GM12878 (cell line): ENCODE measurements at regions not wholly inside any gene's neighbourhood (a gene's known extent, or its start where the extent isn't known, plus 50 kb on each side); places are given as distances from the start of the nearest gene placed in this dataset.

Source experiments
- ATAC-seq: fragments of 200-7000 bp; cut with Tn5 transposase; 3 replicates; pipeline ENCODE4 v1.9.1; 2020; ENCODE audit warnings: mild to moderate bottlenecking, moderate library complexity
- BruUV-seq: library from RNA; stranded (reverse); fragments of 400-500 nt; replicated peaks from 2 replicates; lab custom pipeline; 2021; lab: Mats Ljungman, UMichigan
- CTCF ChIA-PET: fragments of 300-600 bp; sonication (Branson Sonifier 250); formaldehyde crosslinking; extraction: SDS; loops from one replicate; lab custom pipeline; 2021; ENCODE audit warnings: inconsistent platforms; lab: Yijun Ruan, JAX
- POLR2A ChIA-PET: fragments of 350-600 bp; formaldehyde crosslinking; extraction: SDS; loops from one replicate; lab custom pipeline; 2021; ENCODE audit warnings: inconsistent platforms; lab: Charles Lee
- RAD21 ChIA-PET: fragments of 300-600 bp; sonication (Branson Sonifier 250); formaldehyde crosslinking; loops from one replicate; lab custom pipeline; 2023; ENCODE audit warnings: antibody characterized with exemption; ENCODE audit not compliant: unreplicated experiment; lab: Charles Lee
- SMC1A ChIA-PET: fragments of 300-600 bp; sonication (Branson Sonifier 250); formaldehyde crosslinking; loops from one replicate; lab custom pipeline; 2023; ENCODE audit not compliant: unreplicated experiment, uncharacterized antibody; lab: Charles Lee
- DNase-seq: peaks from one replicate; pipeline ENCODE4 v3.0.0-alpha.2; 2011; ENCODE audit warnings: low read depth, low spot score
- FAIRE-seq: peaks from 3 replicates; lab custom pipeline; 2011; peaks lifted over from hg19 to GRCh38; lab: Jason Lieb, UNC
- H2AFZ ChIP-seq: 2 replicates; pipeline ENCODE4 v1.6.0; 2011; ENCODE audit warnings: low read depth, low read length, control low read depth; ENCODE audit not compliant: control insufficient read depth
- H3K27ac ChIP-seq: 2 replicates; pipeline ENCODE4 v1.5.1; 2011; ENCODE audit warnings: control low read depth; ENCODE audit not compliant: control insufficient read depth, insufficient read depth
- H3K27me3 ChIP-seq, 2 experiments: replicated peaks in 1 of 2; 2 replicates each; pipeline versions ENCODE4 v1.6.0 to v1.6.1; 2011; ENCODE audit warnings: low read length in 1 of 2; ENCODE audit not compliant: control insufficient read depth in 2 of 2, insufficient read depth in 2 of 2
- H3K36me3 ChIP-seq, 2 experiments: 2 replicates each; pipeline ENCODE4 v1.5.1; 2011; ENCODE audit warnings: low read length in 1 of 2; ENCODE audit not compliant: control insufficient read depth in 2 of 2, insufficient read depth in 2 of 2
- H3K4me1 ChIP-seq: 2 replicates; pipeline ENCODE4 v1.6.1; 2011; ENCODE audit warnings: mild to moderate bottlenecking, low read length, moderate library complexity, mixed read lengths; ENCODE audit not compliant: control insufficient read depth, insufficient read depth
- H3K4me2 ChIP-seq: 2 replicates; pipeline ENCODE4 v1.6.0; 2011; ENCODE audit warnings: control low read depth; ENCODE audit not compliant: control insufficient read depth, insufficient read depth
- H3K4me3 ChIP-seq: fragments of 200-600 bp; sonication (generic); 2 replicates; pipeline ENCODE4 v1.5.1; 2016
- H3K79me2 ChIP-seq: 2 replicates; pipeline ENCODE4 v1.6.0; 2011; ENCODE audit warnings: low read length; ENCODE audit not compliant: control insufficient read depth, insufficient read depth
- H3K9ac ChIP-seq: 2 replicates; pipeline ENCODE4 v1.8.0; 2011; ENCODE audit warnings: low read length, control low read depth, mixed read lengths; ENCODE audit not compliant: control insufficient read depth, insufficient read depth
- H3K9me3 ChIP-seq: replicated peaks from 3 replicates; pipeline ENCODE4 v1.5.1; 2011; ENCODE audit warnings: mild to moderate bottlenecking, low read length; ENCODE audit not compliant: control insufficient read depth, insufficient read depth
- H4K20me1 ChIP-seq: 2 replicates; pipeline ENCODE4 v1.6.0; 2011; ENCODE audit not compliant: control insufficient read depth, insufficient read depth
- EGR1 ChIP-seq, 2 experiments: IDR thresholded peaks; 1 replicate in 1 of 2; 2 replicates in 1 of 2; pipeline ENCODE4 v1.6.1; 2011 to 2012; ENCODE audit warnings: low read depth in 2 of 2, low read length in 2 of 2, borderline replicate concordance in 1 of 2, mild to moderate bottlenecking in 1 of 2, moderate library complexity in 1 of 2
- FOXK2 ChIP-seq: fragments of 450-650 bp; IDR thresholded peaks from 2 replicates; pipeline ENCODE4 v1.6.1; 2017; ENCODE audit warnings: mild to moderate bottlenecking, moderate library complexity
- HDAC2 ChIP-seq: fragments of 200-600 bp; sonication (generic); IDR thresholded peaks from 2 replicates; pipeline ENCODE4 v1.6.1; 2017
- HDGF ChIP-seq: fragments of 450-650 bp; IDR thresholded peaks from 2 replicates; pipeline ENCODE4 v1.6.1; 2016; ENCODE audit warnings: antibody characterized with exemption
- IKZF2 ChIP-seq, 2 experiments: fragments of 450-650 bp; IDR thresholded peaks; 2 replicates each; pipeline ENCODE4 v1.6.1; 2017; ENCODE audit warnings: mild to moderate bottlenecking in 2 of 2, moderate library complexity in 2 of 2
- KDM1A ChIP-seq: fragments of 200-600 bp; sonication (generic); IDR thresholded peaks from 2 replicates; pipeline ENCODE4 v1.6.1; 2016; ENCODE audit warnings: borderline replicate concordance
- LARP7 ChIP-seq: fragments of 450-650 bp; IDR thresholded peaks from 2 replicates; pipeline ENCODE4 v1.6.1; 2017; ENCODE audit warnings: mild to moderate bottlenecking
- MTA3 ChIP-seq: IDR thresholded peaks from 2 replicates; pipeline ENCODE4 v1.6.1; 2012; ENCODE audit warnings: low read length, inconsistent platforms, borderline replicate concordance
- NFIC ChIP-seq: IDR thresholded peaks from 2 replicates; pipeline ENCODE4 v1.6.1; 2012; ENCODE audit warnings: low read depth, mild to moderate bottlenecking, inconsistent platforms, low read length, moderate library complexity
- POLR2AphosphoS5 ChIP-seq: IDR thresholded peaks from 2 replicates; pipeline ENCODE4 v1.6.1; 2011; ENCODE audit warnings: mild to moderate bottlenecking, low read length, inconsistent platforms
- YBX1 ChIP-seq: fragments of 450-650 bp; IDR thresholded peaks from 2 replicates; pipeline ENCODE4 v1.6.1; 2016; ENCODE audit warnings: antibody characterized with exemption
- ZNF274 ChIP-seq: IDR thresholded peaks from one replicate; pipeline ENCODE4 v1.8.0; 2011; ENCODE audit not compliant: insufficient read length, insufficient read depth
- ZNF622 ChIP-seq: fragments of 450-650 bp; IDR thresholded peaks from 2 replicates; pipeline ENCODE4 v1.6.1; 2017; ENCODE audit warnings: mild to moderate bottlenecking, inconsistent platforms
- WGBS: methylation state at CpG from one replicate; pipeline ENCODE4 v1.1.6; 2016; ENCODE audit warnings: low lambda C conversion rate; ENCODE audit not compliant: insufficient replicate concordance, insufficient coverage; ENCODE audit errors: missing lambda C conversion rate; 5-methylcytosine and 5-hydroxymethylcytosine counted together
- in situ Hi-C: fragments of 300-500 bp; cut with MboI; formaldehyde crosslinking; loops from 9 replicates; pipeline ENCODE4 v1.14.3; 2018; ENCODE audit warnings: mixed read lengths
- intact Hi-C: fragments of 100-400 bp; cut with micrococcal nuclease; formaldehyde crosslinking; loops from one replicate; pipeline ENCODE4 v1.14.2; 2022; ENCODE audit not compliant: unreplicated experiment
- TF ChIP-seq, protein P1 (sequence below): fragments of 450-650 bp; IDR thresholded peaks from 2 replicates; pipeline ENCODE4 v1.6.1; 2017; ENCODE audit warnings: mild to moderate bottlenecking, moderate library complexity
- TF ChIP-seq, protein P2 (sequence below), 3 experiments: IDR thresholded peaks in 2 of 3; conservative IDR thresholded peaks in 1 of 3; 2 replicates each; pipeline ENCODE4 v1.5.1; 2011; ENCODE audit warnings: low read depth in 3 of 3, low read length in 3 of 3, mild to moderate bottlenecking in 3 of 3, control low read depth in 2 of 3, moderate library complexity in 2 of 3, inconsistent platforms in 1 of 3, mixed read lengths in 1 of 3; ENCODE audit not compliant: control insufficient read depth in 2 of 3, insufficient read depth in 1 of 3; ENCODE audit errors: extremely low read depth in 1 of 3
- TF ChIP-seq, protein P3 (sequence below): fragments of 450-650 bp; IDR thresholded peaks from 2 replicates; pipeline ENCODE4 v1.6.1; 2014; ENCODE audit warnings: mild to moderate bottlenecking

GRCh38 chr18:26696786-26697185 is 148.4 kb upstream of the KCTD1 start (continued):
- TF ChIP-seq, protein P1, sequence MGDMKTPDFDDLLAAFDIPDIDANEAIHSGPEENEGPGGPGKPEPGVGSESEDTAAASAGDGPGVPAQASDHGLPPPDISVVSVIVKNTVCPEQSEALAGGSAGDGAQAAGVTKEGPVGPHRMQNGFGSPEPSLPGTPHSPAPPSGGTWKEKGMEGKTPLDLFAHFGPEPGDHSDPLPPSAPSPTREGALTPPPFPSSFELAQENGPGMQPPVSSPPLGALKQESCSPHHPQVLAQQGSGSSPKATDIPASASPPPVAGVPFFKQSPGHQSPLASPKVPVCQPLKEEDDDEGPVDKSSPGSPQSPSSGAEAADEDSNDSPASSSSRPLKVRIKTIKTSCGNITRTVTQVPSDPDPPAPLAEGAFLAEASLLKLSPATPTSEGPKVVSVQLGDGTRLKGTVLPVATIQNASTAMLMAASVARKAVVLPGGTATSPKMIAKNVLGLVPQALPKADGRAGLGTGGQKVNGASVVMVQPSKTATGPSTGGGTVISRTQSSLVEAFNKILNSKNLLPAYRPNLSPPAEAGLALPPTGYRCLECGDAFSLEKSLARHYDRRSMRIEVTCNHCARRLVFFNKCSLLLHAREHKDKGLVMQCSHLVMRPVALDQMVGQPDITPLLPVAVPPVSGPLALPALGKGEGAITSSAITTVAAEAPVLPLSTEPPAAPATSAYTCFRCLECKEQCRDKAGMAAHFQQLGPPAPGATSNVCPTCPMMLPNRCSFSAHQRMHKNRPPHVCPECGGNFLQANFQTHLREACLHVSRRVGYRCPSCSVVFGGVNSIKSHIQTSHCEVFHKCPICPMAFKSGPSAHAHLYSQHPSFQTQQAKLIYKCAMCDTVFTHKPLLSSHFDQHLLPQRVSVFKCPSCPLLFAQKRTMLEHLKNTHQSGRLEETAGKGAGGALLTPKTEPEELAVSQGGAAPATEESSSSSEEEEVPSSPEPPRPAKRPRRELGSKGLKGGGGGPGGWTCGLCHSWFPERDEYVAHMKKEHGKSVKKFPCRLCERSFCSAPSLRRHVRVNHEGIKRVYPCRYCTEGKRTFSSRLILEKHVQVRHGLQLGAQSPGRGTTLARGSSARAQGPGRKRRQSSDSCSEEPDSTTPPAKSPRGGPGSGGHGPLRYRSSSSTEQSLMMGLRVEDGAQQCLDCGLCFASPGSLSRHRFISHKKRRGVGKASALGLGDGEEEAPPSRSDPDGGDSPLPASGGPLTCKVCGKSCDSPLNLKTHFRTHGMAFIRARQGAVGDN = no peak
- no peak for TF ChIP-seq MTA3
- no peak for TF ChIP-seq HDAC2
- no peak for TF ChIP-seq HDGF
- TF ChIP-seq, protein P2, sequence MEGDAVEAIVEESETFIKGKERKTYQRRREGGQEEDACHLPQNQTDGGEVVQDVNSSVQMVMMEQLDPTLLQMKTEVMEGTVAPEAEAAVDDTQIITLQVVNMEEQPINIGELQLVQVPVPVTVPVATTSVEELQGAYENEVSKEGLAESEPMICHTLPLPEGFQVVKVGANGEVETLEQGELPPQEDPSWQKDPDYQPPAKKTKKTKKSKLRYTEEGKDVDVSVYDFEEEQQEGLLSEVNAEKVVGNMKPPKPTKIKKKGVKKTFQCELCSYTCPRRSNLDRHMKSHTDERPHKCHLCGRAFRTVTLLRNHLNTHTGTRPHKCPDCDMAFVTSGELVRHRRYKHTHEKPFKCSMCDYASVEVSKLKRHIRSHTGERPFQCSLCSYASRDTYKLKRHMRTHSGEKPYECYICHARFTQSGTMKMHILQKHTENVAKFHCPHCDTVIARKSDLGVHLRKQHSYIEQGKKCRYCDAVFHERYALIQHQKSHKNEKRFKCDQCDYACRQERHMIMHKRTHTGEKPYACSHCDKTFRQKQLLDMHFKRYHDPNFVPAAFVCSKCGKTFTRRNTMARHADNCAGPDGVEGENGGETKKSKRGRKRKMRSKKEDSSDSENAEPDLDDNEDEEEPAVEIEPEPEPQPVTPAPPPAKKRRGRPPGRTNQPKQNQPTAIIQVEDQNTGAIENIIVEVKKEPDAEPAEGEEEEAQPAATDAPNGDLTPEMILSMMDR (IDR thresholded peaks at IDR 0.05 in 2 of 3, conservative IDR thresholded peaks at IDR 0.05 in 1 of 3; ENCODE audit: control insufficient read depth in 2 of 3, extremely low read depth in 1 of 3, insufficient read depth in 1 of 3, low read depth in 3 of 3, low read length in 3 of 3) = no peak
- TF ChIP-seq NFIC = no peak
- TF ChIP-seq, all 136 proteins: peak for 0

GRCh38 chr18:26696308-26696707 is 148.0 kb upstream of the KCTD1 start:
- no peaks in the 10 kb centered on the region for H3K79me2 ChIP-seq
- ChIA-PET POLR2A (no interaction called here), CTCF (no interaction called here), RAD21 (no interaction called here), SMC1A (interaction anchor here (1.0 kb wide), 1 partner anchor 9 kb away, joined by 3 read pairs; no protein-coding TSS in a partner anchor)
- no peaks in the 10 kb centered on the region for H3K36me3 ChIP-seq
- intact Hi-C loops (no loop called here), in situ Hi-C loops (no loop called here)
- DNase-seq (no peak), ATAC-seq (no peak), FAIRE-seq (no peak)
- no peaks in the 10 kb centered on the region; the same call in 1 of the 2 replicates for H3K4me1 ChIP-seq
- H3K4me3 ChIP-seq = no peak overlapping the region
- H4K20me1 ChIP-seq = no peaks in the 10 kb centered on the region
- no peaks in the 10 kb centered on the region; the same call in 2 of the 3 replicates for H3K9me3 ChIP-seq
- no peak overlapping the region for H3K9ac ChIP-seq
- no TSS peak for BruUV-seq
- H3K4me2 ChIP-seq = no peak overlapping the region
- 74% methylated on average over 6 of the region's 6 CpGs for WGBS
- 0 out of 4 replicates have a peak, but pooled peaks cover 0 to 3% of the 10 kb centered on the region in 2 experiments for H3K27me3 ChIP-seq
- H2AFZ ChIP-seq = no peak overlapping the region
- no peak overlapping the region for H3K27ac ChIP-seq
- TF ChIP-seq EGR1 (IDR thresholded peaks at IDR 0.05; ENCODE audit: borderline replicate concordance in 1 of 2, low read depth in 2 of 2, low read length in 2 of 2) (no peak), FOXK2 (no peak), ZNF622 (no peak), LARP7 (no peak), YBX1 (no peak), ZNF274 (no peak), POLR2AphosphoS5 (no peak), IKZF2 (IDR thresholded peaks at IDR 0.05) (no peak), KDM1A (no peak)
- TF ChIP-seq, protein P3, sequence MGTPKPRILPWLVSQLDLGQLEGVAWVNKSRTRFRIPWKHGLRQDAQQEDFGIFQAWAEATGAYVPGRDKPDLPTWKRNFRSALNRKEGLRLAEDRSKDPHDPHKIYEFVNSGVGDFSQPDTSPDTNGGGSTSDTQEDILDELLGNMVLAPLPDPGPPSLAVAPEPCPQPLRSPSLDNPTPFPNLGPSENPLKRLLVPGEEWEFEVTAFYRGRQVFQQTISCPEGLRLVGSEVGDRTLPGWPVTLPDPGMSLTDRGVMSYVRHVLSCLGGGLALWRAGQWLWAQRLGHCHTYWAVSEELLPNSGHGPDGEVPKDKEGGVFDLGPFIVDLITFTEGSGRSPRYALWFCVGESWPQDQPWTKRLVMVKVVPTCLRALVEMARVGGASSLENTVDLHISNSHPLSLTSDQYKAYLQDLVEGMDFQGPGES = no peak
